Stimulated activated CD8-positive, alpha-beta memory T cell treated with anti-CD3 and anti-CD28 coated beads, Interleukin-15, amount 100 ng/mL, for 24 hours (primary cell): ENCODE measurements at regions not wholly inside any gene's neighbourhood (a gene's known extent, or its start where the extent isn't known, plus 50 kb on each side); places are given as distances from the start of the nearest gene placed in this dataset.

ENCODE experiments used
- DNase-seq: peaks from one replicate; pipeline ENCODE4 v3.0.0-alpha.2; 2020; ENCODE audit warnings: low read depth

DNA sequence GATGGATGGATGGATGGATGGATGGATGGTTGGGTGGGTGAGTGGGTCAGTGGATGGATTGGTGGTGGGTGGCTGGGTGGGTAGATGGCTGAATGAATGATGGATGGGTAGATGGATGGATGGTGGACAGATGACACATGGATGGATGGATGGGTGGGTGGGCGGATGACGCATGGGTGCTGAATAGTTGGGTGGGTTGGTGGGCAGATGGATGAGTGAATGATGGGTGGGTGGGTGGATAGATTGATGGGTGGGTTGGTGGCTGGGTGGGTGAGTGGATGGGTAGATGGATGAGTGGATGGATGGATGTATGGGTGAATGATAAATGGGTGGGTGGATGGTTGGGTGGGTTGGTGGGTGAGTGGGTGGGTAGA is 69.9 kb upstream of the NKX1-1 start:
- DNase-seq: no peak

DNA sequence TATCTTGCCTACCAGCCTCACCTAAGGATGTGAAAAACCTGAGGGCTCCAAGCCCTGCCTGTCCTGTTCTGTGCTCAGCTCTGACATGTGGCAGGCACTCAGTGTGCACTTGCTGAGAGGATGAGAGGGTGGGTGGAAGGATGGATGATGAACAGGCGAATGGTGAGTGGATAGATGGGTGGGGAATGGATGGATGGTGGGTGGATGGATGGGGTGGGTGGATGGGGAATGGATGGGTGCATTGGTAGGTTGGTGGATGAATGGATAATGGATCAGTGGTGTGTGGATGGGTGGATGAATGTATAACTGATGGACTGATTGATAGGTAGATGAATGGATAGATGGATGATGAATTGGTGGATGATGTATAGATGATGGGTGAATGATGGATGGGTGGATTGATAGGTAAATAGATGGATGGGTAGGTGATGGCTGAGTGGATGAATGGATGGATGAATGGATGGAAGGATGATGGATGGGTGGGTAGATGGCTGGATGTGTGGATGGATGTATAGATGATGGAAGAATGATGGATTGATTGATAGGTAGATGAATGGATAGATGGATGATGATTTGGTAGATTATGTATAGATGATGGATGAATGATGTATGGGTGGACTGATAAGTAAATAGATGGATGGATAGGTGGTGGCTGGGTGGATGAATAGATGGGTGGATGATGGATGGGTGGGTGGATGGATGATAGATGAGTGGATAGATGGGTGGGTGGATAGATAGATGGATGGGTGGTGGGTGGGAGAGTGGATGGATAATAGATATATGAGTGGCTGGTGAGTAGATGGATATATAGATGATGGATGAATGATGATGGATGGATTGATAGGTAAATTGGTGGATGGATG is 69.3 kb upstream of the NKX1-1 start:
- no peak for DNase-seq

DNA sequence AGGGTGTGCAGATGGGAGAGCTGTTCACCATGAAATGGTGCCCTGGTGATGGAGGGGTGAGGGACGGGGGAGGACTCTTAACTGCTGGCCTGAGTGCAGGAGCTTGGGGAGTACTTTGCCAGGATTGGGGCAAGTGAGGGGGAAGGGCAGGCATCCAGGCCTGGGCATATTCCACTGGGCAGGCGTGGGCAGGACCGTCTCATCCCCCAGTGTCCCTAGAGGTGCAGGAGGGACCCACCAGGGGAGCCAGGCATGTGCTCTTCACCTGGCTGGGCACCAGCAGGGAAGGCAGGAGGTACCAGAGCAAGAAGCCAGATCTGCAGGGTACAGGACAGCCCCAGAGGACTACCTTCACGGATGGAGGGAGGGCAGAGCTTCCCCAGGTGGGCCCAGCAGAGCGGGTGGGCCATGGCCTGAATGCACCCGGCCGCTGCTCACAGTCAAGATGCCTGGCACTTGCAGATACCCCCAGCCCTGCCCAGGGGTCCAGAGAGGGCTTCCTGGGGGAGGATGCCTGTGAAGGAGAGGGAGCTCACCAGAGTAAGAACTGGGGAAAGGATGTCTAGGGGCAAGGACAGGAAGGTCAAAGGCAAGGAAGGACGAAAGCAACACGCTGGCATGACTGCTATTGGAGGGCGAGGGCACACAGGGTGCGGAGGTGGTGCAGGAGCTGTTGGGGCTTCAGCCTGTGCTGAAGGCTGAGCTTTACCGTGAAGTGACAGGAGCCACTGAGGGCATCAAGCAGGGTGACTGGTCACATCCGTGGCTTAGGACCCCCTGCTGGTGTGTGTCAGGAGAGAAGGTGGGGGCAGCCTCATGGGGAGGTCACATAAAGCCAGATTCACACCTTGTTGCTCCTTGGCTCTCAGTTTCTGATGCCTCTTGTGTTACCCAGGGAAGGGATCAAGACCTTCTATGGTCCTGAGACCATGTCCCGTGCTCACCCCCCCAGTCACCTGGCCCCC is 68.2 kb upstream of the NKX1-1 start:
- DNase-seq: no peak

DNA sequence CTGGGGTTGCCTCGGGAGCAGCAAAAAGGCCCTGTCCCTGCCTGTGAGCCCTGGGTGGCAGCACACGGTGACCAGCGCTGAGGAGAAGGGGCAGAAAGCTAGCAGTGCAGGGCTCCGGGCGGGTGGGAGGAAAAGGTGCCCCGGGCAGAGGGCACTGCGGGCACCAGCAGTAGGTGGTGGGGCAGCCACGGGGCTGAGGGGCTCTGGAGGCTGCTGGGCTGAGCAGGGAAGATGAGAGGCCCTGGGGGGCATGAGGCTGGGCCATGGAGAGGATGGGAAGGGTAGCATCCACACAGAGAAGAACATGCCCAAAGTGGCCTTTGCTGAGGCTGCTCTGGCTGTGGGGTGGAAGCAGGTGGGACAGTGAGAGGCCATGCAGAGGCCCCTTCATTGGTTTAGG is 67.5 kb upstream of the NKX1-1 start:
- no peak for DNase-seq

DNA sequence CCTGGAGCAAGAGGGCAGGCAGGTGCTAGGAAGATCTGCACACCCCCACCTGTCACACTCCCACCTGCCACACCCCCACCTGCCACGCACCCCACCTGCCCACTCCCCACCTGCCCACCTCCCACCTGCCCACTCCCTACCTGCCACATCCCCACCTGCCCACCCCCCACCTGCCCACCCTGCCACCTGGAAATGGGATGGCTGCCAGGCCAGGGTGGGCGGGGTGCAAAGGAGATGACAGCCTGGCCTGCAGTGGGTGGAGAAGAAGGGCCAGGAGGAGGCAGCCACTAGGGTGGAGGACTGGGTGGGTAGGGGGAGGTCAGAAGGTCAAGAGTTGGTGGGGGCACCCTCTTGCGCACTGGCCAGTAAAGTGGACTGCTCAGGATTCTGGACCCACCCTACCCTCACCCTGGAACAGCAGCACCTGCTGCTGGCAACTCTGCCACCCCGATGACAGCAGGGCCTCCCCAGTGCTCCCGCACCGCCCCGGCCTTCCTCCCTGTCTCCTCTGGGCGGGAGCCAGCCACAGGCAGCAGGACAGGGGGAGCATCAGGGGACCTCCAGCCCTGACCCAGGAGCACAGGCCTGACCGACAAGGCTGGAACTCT is 66.8 kb upstream of the NKX1-1 start:
- no peak for DNase-seq

DNA sequence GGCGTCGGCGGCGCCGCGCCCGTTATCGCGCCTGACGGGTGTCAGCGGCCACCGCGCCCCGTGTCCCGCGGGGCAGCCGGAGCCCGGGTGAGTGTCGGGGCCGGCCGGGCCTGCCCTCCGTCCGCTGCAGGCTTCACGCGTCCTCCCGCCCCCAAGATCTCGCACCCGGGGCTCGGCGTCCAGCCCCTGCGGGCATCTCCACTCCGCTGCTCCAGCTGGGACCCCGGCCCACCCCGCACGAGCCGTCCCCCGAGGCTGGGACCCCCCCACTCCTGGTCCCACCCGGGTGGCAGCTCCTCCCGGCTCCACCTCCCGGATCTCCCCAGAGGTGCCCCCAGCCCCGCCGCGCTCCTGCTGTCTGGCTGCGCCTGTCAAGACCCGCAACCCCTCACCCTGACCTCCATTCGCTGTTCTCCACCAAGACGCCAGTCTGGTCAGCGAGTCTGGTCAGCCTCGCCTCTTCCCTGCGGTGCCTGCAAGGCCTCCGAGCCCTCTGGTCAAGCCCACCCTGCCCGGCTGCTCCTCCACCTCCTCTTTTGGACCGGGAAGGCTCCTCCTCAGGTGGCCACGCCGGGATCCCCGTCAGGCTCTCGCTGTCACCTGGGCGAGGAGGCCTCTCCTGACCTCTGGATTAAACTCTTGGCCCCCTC is 66.0 kb upstream of the NKX1-1 start:
- DNase-seq: no peak

DNA sequence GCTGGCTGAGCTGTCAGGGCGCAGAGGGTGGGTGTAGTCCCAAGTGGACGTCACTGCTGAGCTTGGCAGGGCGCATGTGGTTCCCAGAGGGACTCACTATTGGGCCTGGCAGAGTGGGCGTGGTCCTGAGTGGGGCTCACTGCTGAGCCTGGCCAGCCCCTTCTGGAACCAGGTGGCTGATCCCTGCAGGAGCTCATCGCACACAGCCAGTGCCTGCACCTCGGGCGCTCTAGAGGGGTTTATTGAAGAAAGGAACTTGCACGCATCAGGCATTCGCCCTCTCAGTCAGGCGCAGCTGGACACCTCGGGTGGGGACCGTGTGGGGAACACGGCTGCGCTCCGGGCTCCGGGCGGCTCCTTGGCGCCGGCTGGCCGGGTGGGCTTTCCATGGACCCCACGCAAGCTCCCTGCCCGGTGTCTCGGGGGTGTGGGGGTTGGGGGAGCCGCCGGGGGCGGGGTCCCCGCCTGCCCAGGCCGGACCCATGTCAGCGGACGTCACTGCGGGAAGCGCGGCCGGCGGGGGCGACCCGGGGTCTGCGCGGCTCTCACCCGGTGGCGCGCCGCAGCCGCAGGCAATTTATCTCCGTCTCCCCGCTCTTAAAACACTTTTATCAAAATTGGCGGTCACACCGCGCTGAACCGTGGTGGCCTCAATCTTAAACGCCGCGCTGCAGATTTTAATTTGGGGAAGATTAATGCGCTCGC is 65.4 kb upstream of the NKX1-1 start:
- DNase-seq: no peak

DNA sequence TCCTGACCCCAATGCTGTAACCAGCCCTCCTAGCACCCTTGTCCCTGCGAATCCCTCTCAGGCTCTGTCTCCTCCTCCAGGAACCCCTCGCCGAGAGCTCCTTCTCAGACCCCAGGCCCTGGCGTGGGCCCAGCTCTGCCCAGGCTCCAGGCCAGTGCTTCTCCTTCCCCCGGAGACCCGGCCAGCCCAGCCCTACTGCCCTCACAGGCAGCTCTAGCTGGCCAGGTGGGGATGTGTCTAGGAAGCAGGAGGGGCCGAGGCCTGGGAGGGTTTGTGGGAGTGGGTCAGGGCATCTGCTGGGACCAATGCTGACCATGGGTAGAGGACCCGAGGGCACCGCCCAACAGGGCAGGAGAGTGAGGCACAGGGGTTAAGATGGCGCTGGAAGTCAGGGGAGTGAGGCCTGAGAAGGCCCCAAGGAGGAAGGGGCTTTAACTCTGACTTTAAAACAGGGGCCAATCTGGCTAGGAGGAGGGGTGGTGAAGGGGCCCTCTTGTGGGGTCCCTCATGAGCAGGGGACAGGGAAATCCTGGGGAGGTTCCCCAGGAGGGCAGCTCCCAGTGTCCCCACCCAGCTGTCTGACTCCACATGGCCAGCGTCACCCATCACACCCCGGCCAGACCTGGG is 64.7 kb upstream of the NKX1-1 start:
- no peak for DNase-seq

DNA sequence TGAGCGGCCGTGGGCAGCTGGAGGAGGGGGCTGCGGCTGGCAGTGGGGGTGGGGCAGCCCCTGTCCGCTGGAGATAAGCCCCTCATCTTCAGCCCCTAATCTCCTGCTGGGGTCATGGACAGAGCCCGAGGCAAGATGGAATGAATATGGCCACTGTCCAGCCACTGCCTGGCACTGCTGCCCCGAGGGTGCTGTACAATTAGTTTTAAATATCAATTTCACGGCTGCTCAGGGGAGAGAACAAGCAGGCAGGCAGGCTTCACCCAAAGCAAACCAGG is 64.1 kb upstream of the NKX1-1 start:
- DNase-seq: no peak

DNA sequence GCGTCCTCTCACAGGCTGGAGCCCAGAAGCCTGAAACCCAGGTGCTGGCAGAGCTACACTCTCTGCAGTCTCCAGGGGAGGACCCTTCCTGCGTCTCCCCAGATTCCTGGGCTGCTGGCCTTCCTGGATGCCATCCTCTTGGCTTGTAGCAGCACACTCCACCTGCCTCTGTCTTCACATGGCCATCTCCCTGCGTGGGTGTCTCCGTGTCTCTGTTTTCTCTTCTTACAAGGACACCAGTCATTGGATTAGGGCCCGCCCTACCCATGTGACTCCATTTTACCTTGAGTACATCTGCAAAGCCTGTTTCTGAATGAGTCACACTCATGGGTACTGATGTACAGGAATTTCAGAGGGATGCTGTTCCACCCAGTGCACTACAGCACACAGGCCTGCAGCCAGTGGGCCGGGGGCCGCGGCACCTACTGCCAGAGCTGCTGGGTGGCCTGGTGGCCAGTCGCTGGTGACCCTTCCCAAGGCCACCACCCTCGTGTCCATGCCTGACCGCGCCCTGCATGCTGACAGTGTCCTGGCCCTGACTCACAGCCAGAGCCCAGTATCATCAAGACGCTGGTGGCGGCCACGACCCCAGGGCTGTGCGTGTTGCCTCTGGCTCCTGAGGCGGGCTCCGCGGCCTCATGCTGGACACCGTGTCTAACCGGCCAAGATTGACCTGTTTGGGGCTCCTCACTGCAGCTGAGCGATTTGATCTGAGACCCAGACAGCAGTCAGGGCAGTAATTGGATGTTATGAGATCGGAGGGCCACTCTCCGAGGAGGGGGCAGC is 63.6 kb upstream of the NKX1-1 start:
- DNase-seq: no peak

DNA sequence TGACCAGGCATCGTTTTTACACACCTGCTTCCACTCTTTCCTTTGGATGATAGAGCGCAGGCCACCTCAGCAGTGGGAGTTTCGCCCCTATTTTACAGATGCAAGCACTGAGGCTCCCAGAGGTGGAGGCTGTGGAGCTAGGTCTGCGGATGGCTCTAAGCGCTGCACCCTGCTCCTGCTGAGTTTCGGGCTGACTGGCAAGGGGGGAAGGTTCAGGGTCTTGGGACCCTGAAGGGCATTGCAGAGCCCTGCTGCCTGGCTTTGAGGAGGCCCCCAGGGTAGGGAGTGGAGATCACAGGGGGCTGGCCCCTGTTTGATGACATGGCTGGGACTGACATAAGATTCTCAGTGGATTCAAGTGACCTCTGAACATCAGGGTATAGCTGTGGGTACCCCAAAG is 62.8 kb upstream of the NKX1-1 start:
- no peak for DNase-seq

DNA sequence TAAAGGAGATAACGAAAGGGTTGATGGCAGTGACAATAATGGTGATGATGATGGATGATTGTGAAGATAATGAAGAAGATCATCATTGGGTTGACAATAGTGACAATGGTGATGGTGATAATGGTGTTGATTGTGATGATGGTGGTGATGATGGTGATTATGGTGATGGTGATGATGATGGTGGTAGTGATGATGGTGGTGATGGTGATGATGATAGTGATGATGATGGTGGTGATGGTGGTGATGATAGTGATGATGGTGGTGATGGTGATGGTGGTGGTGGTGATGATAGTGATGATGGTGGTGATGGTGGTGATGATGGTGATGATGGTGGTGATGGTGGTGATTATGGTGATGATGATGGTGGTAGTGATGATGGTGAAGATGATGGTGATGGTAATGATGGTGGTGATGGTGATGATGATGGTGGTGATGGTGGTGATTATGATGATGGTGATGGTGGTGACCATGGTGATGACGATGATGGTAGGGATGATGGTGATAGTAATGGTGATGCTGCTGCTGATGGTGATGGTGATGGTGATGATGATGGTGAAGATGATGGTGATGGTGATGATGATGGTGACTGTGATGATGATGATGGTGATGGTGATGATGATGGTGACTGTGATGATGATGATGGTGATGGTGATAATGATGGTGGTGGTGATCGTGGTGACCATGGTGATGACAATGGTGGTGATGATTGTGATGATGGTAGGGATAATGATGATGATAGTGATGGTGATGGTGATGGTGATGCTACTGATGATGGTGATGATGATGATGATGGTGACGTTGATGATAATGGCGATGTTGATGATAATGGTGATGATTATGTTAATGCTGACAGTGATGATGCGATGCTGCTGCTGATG is 61.6 kb upstream of the NKX1-1 start:
- no peak for DNase-seq

DNA sequence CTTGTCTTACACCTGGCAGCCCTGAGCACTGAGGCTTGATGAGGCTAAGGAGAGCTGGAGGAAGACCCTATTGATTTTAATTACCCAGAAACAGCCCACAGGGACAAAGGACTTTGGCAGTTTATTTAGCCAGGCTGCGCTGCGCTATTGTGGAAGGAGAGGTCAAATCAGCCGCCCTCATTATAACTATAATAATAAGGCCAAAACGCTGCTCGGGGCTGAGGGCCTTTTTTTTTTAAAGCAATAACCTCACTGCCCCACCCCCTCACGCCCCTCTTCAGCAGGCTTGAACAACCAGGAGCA is 60.6 kb upstream of the NKX1-1 start:
- no peak for DNase-seq

DNA sequence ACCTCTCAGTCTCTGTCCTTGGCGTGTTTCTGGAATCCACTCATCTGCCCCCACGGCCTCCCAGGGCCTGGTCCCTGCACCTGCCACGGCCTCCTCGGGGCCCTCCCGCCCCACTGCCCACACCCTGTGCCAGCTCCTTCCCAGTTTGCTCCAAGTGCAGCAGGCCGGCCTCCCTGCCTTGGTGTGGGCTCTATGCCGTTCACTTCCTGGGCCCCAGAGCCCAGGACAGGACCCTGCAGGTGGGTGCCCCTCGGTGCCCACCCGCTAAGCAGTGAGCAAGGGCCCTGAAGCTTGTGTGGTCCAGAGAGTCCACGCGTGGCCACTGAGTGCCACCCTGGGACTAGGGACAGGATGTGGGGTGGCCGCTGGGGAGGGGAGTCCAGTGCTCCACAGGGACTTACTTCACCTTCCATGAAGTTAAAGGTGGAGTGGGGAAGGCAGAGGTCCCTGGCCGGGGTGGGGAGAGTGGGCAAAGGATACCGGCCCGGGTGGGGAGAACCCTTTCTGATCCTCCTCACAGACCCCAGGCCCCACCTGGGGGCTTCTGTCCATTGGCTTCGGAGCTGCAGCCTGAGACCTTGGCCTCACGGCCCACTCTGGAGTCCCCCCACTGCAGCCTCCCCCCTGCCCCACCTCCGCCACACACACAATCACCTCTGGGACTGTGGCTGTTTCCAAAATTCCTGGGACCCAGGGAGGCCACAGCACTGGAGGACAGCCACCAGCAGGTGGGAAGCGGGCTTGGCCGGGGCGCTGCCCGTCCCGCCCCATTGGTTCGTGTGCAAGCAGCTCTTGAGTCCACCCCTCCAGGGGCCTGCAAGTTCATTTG is 60.0 kb upstream of the NKX1-1 start:
- DNase-seq: no peak

DNA sequence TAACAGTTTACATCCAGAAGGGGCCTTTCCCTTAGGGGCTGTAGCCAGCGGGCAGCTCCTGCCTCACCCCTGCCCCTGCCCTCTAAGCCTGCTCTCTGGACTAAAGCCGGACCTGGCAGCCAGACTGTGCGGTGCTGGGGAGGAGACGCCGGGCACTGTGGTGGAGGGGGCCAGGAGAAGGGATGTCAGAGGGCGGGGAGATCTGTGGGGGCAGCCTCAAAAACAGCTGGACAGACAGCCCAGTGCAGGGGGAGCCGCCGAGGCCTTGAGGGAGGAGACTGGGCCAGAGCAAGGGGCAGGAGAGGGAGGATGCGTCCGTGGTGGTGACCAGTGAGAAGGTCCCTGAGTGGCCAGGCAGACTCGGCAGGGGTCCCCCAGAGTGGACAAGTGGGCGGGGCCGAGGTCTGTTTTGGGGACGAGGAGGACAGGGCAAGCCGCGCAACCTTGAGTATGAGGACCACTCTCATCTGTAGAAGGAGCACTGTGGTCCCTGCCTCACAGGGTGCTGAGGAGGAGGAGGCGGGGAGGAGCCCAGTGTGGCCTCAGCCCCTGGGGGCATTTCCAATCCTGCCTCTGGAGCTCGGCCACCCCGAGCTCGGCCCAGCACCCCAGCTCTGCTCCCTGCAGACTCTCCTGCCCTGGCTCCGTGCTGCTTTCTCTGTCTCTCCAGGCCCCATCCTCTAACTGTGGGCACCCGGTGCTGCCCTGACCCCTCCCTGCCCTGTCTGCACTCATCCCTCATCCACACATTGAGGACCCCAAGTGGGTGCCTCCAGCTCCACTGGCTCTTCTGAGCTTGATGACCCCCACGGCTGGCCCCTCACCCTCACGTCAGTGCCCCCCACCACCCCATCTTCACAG is 59.2 kb upstream of the NKX1-1 start:
- no peak for DNase-seq

DNA sequence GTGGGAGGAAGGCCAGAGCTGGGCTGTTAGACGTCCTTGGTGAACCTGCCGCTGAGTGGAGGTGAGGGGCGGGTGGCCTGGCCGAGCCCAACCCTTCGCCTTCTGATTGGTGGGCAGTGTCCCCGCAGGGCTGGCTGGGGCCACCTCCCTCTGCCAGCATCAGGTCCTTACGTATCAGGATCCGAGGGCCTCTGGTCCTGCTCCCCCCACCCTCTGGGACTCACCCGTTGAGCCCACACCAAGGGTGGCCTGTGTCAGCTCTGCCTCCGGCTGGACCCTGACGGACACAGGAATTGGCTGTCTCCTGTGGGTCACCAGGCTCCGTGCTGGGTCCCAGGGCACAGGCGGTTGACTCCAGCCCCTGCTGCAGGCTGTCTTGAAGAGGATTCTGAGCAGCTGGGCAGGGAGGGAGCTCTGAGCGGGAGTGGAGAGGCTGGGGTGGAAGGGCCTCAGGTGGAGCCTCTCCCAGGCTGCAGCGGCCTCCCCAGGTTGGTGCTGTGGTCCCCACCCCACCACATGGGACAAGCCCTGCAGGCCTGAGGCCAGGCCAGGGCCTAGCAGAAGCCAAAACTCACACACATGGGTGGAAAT is 58.4 kb upstream of the NKX1-1 start:
- no peak for DNase-seq

DNA sequence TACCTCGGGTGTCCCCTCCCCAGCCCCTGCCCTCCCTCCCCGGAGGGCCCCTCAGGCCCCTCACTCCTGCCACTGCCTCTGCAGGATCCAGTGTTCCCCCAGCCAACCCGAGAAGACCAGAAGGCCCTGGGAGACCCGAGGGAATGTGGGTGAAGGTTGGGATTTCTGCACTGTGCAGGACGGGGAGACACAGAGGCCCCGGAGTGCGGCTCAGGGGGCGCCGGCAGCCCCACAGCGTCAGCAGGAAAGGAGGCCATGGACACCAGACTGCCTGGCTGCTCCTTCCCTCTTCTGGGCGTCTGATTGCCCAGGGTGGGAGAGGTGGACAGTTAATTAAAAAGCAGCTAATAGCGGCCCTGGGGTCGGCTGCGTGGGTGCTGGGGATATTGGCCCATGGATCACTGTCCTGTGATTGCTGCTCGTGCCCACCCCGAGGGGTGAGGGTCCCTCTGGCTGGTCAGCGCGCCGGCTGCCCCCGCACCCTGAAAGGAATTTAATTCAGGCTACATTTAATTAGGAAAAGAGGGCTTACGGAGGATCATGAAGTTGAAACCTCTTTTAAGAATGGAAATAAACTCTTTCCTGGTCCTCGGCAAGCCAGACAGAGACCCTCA is 57.8 kb upstream of the NKX1-1 start:
- DNase-seq: no peak
